Heart right ventricle (tissue), 16 donors: ENCODE measurements at regions not wholly inside any gene's neighbourhood (a gene's known extent, or its start where the extent isn't known, plus 50 kb on each side); places are given as distances from the start of the nearest gene placed in this dataset.

Experiments
- ATAC-seq, 8 donors: fragments of 200-7000 bp; cut with Tn5 transposase; one replicate each; pipeline ENCODE4 v1.9.1; 2020; ENCODE audit warnings: mild to moderate bottlenecking in 8 of 8, moderate library complexity in 8 of 8, moderate number of reproducible peaks in 1 of 8
- DNase-seq, 2 donors: peaks; one replicate each; pipeline ENCODE4 v3.0.0-alpha.2; 2020
- H3K27ac ChIP-seq, 10 donors: fragments of 200-600 bp; sonication (generic) in 2 of 10; one replicate each; pipeline versions ENCODE4 v1.5.0 to v1.8.0; 2020 to 2022; ENCODE audit warnings: mild to moderate bottlenecking in 3 of 10
- H3K27me3 ChIP-seq, 7 donors: fragments of 200-600 bp; one replicate each; pipeline ENCODE4 v1.8.0; 2021 to 2022; ENCODE audit warnings: mild to moderate bottlenecking in 2 of 7
- H3K36me3 ChIP-seq, 9 donors: fragments of 200-600 bp; sonication (generic) in 1 of 9; one replicate each; pipeline versions ENCODE4 v1.5.0 to v1.8.0; 2020 to 2022; ENCODE audit warnings: mild to moderate bottlenecking in 2 of 9
- H3K4me1 ChIP-seq, 9 donors: fragments of 200-600 bp; sonication (generic) in 1 of 9; one replicate each; pipeline versions ENCODE4 v1.5.0 to v1.8.0; 2020 to 2022; ENCODE audit warnings: mild to moderate bottlenecking in 4 of 9
- H3K4me3 ChIP-seq, 10 donors: fragments of 200-600 bp; sonication (generic) in 2 of 10; one replicate each; pipeline versions ENCODE4 v1.5.0 to v1.8.0; 2020 to 2022; ENCODE audit warnings: mild to moderate bottlenecking in 7 of 10, moderate library complexity in 2 of 10
- H3K9me3 ChIP-seq, 11 donors: fragments of 200-600 bp in 10 of 11; sonication (generic) in 2 of 11; one replicate each; pipeline versions ENCODE4 v1.5.0 to v1.8.0; 2013 to 2022; ENCODE audit warnings: mild to moderate bottlenecking in 2 of 11, control low read depth in 1 of 11, moderate library complexity in 1 of 11
- CTCF ChIP-seq, 9 donors: fragments of 200-600 bp; sonication (generic) in 2 of 9; IDR thresholded peaks; one replicate each; pipeline versions ENCODE4 v1.5.0 to v1.8.0; 2021 to 2022; ENCODE audit warnings: antibody characterized with exemption in 9 of 9, mild to moderate bottlenecking in 5 of 9, moderate library complexity in 1 of 9
- WGBS, 2 donors: extraction: QIAGEN DNeasy Blood & Tissue Kit; methylation state at CpG; one replicate each; pipeline ENCODE4 v1.1.7; 2013; ENCODE audit warnings: inconsistent platforms in 1 of 2; 5-methylcytosine and 5-hydroxymethylcytosine counted together
- intact Hi-C, 10 donors: fragments of 100-400 bp; cut with DNase I; formaldehyde crosslinking; loops; one replicate each; pipeline versions ENCODE4 v1.11.1 to v1.14.2; 2022
- donor health status: Arrhythmogenic right ventricular cardiomyopathy.
- donor health status: ischemic (EF 13 %, LVEDD 7.1; RV severe dilation, severe dysfunction).
- donor health status: healthy with polysubstance abuse.
- donor health status: DM: no; HTN: yes; CAD: no.
- donor health status: DM: no; HTN: no; CAD: no.
- donor health status: ischemic (EF 25% LVEDD 6.9; RV normal size, moderate dysfunction).
- donor health status: ischemic (EF 25% LVEDD 5.7; RV mildly dilated, moderate dysfunction).
- donor health status: healthy.
- donor health status: DM: yes; HTN: yes; CAD: no.
- donor health status: Ischemic cardiomyopathy.
- donor health status: ischemic (EF 35%, LVEDD 5.7; RV mildly dilated, moderate dysfunction).
- donor health status: nonischemic (EF 11% LVEDD 7.7; RV severe dilation, severe dysfunction).
- donor health status: DM: yes; HTN: yes; CAD: no.
- donor health status: PGD.
- donor health status: ischemic (EF 29% LVEDD 5.4; RV normal size, mild dysfunction).
- donor health status: nonischemic (EF 23%, LVEDD 6.1; RV moderate dilation, normal function).

- no peak for ATAC-seq
- intact Hi-C loops = loop anchor here in 1 of 10 donors (2.0 kb wide), 1 partner anchor 48 kb away; no protein-coding TSS in a partner anchor
- Histone ChIP-seq H3K4me3 (no peak overlapping the region), H3K27ac (no peak overlapping the region), H3K36me3 (no peaks in the 10 kb centered on the region), H3K9me3 (no peaks in the 10 kb centered on the region), H3K27me3 (peaks cover 0 to 76% (median 68%) of the 10 kb centered on the region in 7 donors), H3K4me1 (no peaks in the 10 kb centered on the region)
- DNase-seq = no peak
- WGBS, 2 donors = 87 to 88% methylated on average over 26 to 27 of the region's 27 CpGs
- no peak for TF ChIP-seq CTCF (IDR thresholded peaks at IDR 0.05)
Observed at GRCh38 chr13:111410232-111411021, 90.0 kb downstream of the TEX29 start.

GRCh38 chr13:111411151-111411858 is 90.9 kb downstream of the TEX29 start:
- no peaks in the 10 kb centered on the region for H3K9me3 ChIP-seq
- intact Hi-C loops = loop anchor here in 1 of 10 donors (2.0 kb wide), 1 partner anchor 47 kb away; no protein-coding TSS in a partner anchor
- no peak for DNase-seq
- no peak for TF ChIP-seq CTCF (IDR thresholded peaks at IDR 0.05)
- no peak overlapping the region for H3K27ac ChIP-seq
- H3K36me3 ChIP-seq = no peaks in the 10 kb centered on the region
- WGBS, 2 donors = 44 to 51% methylated on average over 48 of the region's 48 CpGs
- no peak overlapping the region for H3K4me3 ChIP-seq
- H3K27me3 ChIP-seq = peaks cover 0 to 76% (median 70%) of the 10 kb centered on the region in 7 donors
- no peaks in the 10 kb centered on the region for H3K4me1 ChIP-seq
- no peak for ATAC-seq

- WGBS, 2 donors = 51 to 55% methylated on average over 15 of the region's 15 CpGs
- Histone ChIP-seq H3K27ac (no peak overlapping the region), H3K4me3 (no peak overlapping the region), H3K27me3 (peaks cover 0 to 75% (median 68%) of the 10 kb centered on the region in 7 donors), H3K36me3 (no peaks in the 10 kb centered on the region), H3K4me1 (no peaks in the 10 kb centered on the region), H3K9me3 (no peaks in the 10 kb centered on the region)
- ATAC-seq (no peak), DNase-seq (no peak)
- TF ChIP-seq CTCF (IDR thresholded peaks at IDR 0.05) = no peak
- intact Hi-C loops = loop anchor here in 1 of 10 donors (2.0 kb wide), 1 partner anchor 47 kb away; no protein-coding TSS in a partner anchor
Observed at GRCh38 chr13:111411919-111412650, 91.6 kb downstream of the TEX29 start.
